ENCODE measurements at regions not wholly inside any gene's neighbourhood (a gene's known extent, or its start where the extent isn't known, plus 50 kb on each side); places are given as distances from the start of the nearest gene placed in this dataset.

DNA sequence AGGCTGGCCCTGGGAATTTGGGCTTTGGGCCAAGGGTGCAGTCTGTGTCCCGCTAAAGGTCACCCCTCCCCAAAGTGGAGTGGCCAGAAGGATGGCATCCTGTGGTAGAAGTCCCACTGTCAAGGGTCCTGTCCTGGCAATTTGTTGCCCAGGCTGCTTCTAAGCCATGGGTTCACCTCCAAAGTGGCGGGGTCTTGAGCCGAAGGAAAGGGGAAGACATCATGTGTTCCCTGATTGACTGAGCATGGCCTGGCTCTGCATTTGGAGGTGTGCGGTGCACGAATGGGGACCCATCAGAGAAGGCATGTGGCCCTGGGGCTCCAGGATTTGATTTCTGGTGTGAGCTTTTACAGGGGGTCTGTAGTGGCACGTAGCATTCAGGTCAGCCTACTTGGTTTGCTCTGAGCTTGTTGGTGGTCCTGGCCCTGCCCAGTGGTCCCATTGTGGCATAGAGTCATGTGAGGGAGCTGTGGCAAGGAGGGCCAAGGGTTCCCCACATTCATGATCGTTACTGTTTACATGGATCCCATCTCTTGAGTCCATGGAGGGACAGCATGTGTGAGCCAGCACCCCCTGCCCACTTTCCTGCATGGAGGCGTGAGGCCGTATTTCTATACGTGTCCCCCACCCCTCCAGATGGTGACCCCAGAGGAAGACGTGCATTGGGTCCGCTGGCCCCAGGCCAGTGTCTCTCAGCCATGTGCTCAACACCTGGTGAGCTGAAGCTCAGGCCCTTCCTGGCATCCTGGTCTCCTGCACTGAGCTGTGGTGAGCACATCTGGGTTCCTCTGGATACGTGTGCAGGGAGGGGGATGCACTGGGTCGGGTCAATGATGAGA lies 225.1 kb downstream of the SNRPN start (continued):
- TF ChIP-seq RNF2 (IDR thresholded peaks at IDR 0.05; ENCODE audit: borderline replicate concordance, low read depth, low read length, missing control alignments, poor library complexity, severe bottlenecking) (no peak), RAD21 (IDR thresholded peaks at IDR 0.05 in 1 of 2, conservative IDR thresholded peaks at IDR 0.05 in 1 of 2; ENCODE audit: low read depth in 2 of 2, low read length in 2 of 2) (no peak), HDAC2 (IDR thresholded peaks at IDR 0.05; ENCODE audit: borderline replicate concordance in 1 of 2, low read depth in 2 of 2, low read length in 2 of 2) (no peak), SRF (IDR thresholded peaks at IDR 0.05; ENCODE audit: low read depth, low read length) (no peak), TAF7 (optimal IDR thresholded peaks at IDR 0.05; ENCODE audit: borderline replicate concordance, low read depth, low read length) (no peak), TEAD4 (IDR thresholded peaks at IDR 0.05; ENCODE audit: low read depth, low read length) (no peak), JUND (IDR thresholded peaks at IDR 0.05; ENCODE audit: low read length) (no peak)
- TF ChIP-seq, protein P1, sequence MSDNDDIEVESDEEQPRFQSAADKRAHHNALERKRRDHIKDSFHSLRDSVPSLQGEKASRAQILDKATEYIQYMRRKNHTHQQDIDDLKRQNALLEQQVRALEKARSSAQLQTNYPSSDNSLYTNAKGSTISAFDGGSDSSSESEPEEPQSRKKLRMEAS (IDR thresholded peaks at IDR 0.05) = no peak
